ENCODE measurements at regions not wholly inside any gene's neighbourhood (a gene's known extent, or its start where the extent isn't known, plus 50 kb on each side); places are given as distances from the start of the nearest gene placed in this dataset.

- H3K56ac ChIP-seq (replicated peaks; ENCODE audit: insufficient read length, low read depth, low read length), result no peak overlapping the region
- H3K23me2 ChIP-seq (ENCODE audit: low read depth, low read length), result no peaks in the 10 kb centered on the region
- H2BK5ac ChIP-seq (ENCODE audit: low read depth, low read length), result no peak overlapping the region
- no peak overlapping the region for H3K4me3 ChIP-seq (ENCODE audit: extremely low read depth in 1 of 4, insufficient read depth in 2 of 4, low read depth in 3 of 4, low read length in 4 of 4)
- H2BK15ac ChIP-seq (ENCODE audit: low read length), result no peak overlapping the region
- no peak overlapping the region for H3K23ac ChIP-seq (ENCODE audit: insufficient read length)
- no peak overlapping the region for H3K4me2 ChIP-seq (ENCODE audit: insufficient read depth in 1 of 2, low read depth in 2 of 2, low read length in 2 of 2)
- no peaks in the 10 kb centered on the region for H3K4me1 ChIP-seq (replicated peaks in 1 of 4; ENCODE audit: control insufficient read depth in 3 of 4, insufficient read depth in 4 of 4, low read length in 3 of 4)
- H3K14ac ChIP-seq (ENCODE audit: insufficient read length), result no peak overlapping the region
- DNase-seq (ENCODE audit: low read depth in 1 of 2, low spot score in 2 of 2) (no peak), FAIRE-seq (no peak)
- ChIA-PET POLR2A (ENCODE audit: partially characterized antibody) (no interaction called here), CTCF (ENCODE audit: partially characterized antibody) (interaction anchor here (0.7 to 1.8 kb wide), 6 partner anchors 10 to 652 kb away, joined by 3 to 5 read pairs (median 3); no protein-coding TSS in a partner anchor)
- no peak overlapping the region for H2BK12ac ChIP-seq (ENCODE audit: low read depth, low read length)
- H3K79me2 ChIP-seq (ENCODE audit: control insufficient read depth in 1 of 2, insufficient read depth in 2 of 2, low read length in 2 of 2), result no peaks in the 10 kb centered on the region
- H2AFZ ChIP-seq (ENCODE audit: low read length), result no peak overlapping the region
- no peak overlapping the region for H2AK5ac ChIP-seq (ENCODE audit: low read depth, low read length)
- H2BK20ac ChIP-seq (ENCODE audit: low read length), result no peak overlapping the region
- no peak overlapping the region for H3K9ac ChIP-seq (replicated peaks in 1 of 4; ENCODE audit: extremely low read depth in 1 of 4, low read depth in 3 of 4, low read length in 3 of 4)
- H3K27me3 ChIP-seq (replicated peaks in 1 of 4; ENCODE audit: control insufficient read depth in 3 of 4, extremely low read depth in 1 of 4, insufficient read depth in 3 of 4, low read length in 3 of 4), result no peaks in the 10 kb centered on the region
- no peak overlapping the region for H4K5ac ChIP-seq (ENCODE audit: insufficient read length, low read depth, low read length)
- H3K4ac ChIP-seq (replicated peaks; ENCODE audit: insufficient read length, low read depth, low read length), result no peak overlapping the region
- H3K79me1 ChIP-seq (ENCODE audit: low read depth, low read length), result no peaks in the 10 kb centered on the region
- no peak overlapping the region for H3K18ac ChIP-seq (ENCODE audit: extremely low read depth, low read length)
- TF ChIP-seq JUND (IDR thresholded peaks at IDR 0.05; ENCODE audit: low read length) (no peak), YY1 (IDR thresholded peaks at IDR 0.05; ENCODE audit: low read depth, low read length) (no peak)
- no peak overlapping the region for H2BK120ac ChIP-seq (replicated peaks; ENCODE audit: low read depth, low read length)
- no peak overlapping the region for H4K91ac ChIP-seq (replicated peaks; ENCODE audit: insufficient read length, low read length)
- no peaks in the 10 kb centered on the region for H4K20me1 ChIP-seq (replicated peaks in 1 of 2; ENCODE audit: control insufficient read depth in 1 of 2, insufficient read depth in 2 of 2, low read length in 2 of 2)
- H3K9me3 ChIP-seq (ENCODE audit: insufficient read depth in 2 of 2, low read depth in 1 of 2, low read length in 1 of 2), result no peaks in the 10 kb centered on the region
- H3K36me3 ChIP-seq (ENCODE audit: control insufficient read depth in 2 of 4, insufficient read depth in 4 of 4, low read length in 3 of 4), result no peaks in the 10 kb centered on the region
- no peak overlapping the region for H3K27ac ChIP-seq (ENCODE audit: low read depth, low read length)
- H4K8ac ChIP-seq (ENCODE audit: extremely low read depth, insufficient read depth, low read length), result no peak overlapping the region
- 92% methylated on average over 4 of the region's 4 CpGs; no CpG with 5 or more reads in 1 of the 2 experiments for WGBS, 2 experiments (ENCODE audit: extremely low coverage in 1 of 2, insufficient coverage in 1 of 2, insufficient read length in 1 of 2, insufficient replicate concordance in 2 of 2, low coverage in 1 of 2, low lambda C conversion rate in 2 of 2, missing lambda C conversion rate in 1 of 2)
These were observed 172.1 kb upstream of the OLIG3 start for GRCh38 chr6:137666202-137666774.

All from H1 (cell line).